Liver (tissue), 8 donors: ENCODE measurements at regions not wholly inside any gene's neighbourhood (a gene's known extent, or its start where the extent isn't known, plus 50 kb on each side); places are given as distances from the start of the nearest gene placed in this dataset.

Experiments
- DNase-seq: peaks from one replicate; pipeline ENCODE4 v3.0.0-alpha.2; 2017; ENCODE audit warnings: low spot score
- H3K27ac ChIP-seq, 2 donors: one replicate each; pipeline ENCODE4 v1.7.0; 2013; ENCODE audit warnings: inconsistent platforms in 2 of 2, low read length in 2 of 2, control low read depth in 1 of 2, low read depth in 1 of 2, mild to moderate bottlenecking in 1 of 2
- H3K27me3 ChIP-seq, 4 donors: one replicate each; pipeline versions ENCODE4 v1.6.1 to v1.7.0; 2013; ENCODE audit warnings: low read length in 3 of 4, inconsistent platforms in 1 of 4, mild to moderate bottlenecking in 1 of 4, moderate library complexity in 1 of 4; ENCODE audit not compliant: control insufficient read depth in 4 of 4, insufficient read depth in 4 of 4
- H3K36me3 ChIP-seq, 4 donors: one replicate each; pipeline versions ENCODE4 v1.6.1 to v1.7.0; 2013; ENCODE audit warnings: low read length in 3 of 4, mild to moderate bottlenecking in 3 of 4, low read depth in 1 of 4, moderate library complexity in 1 of 4; ENCODE audit not compliant: control insufficient read depth in 4 of 4, insufficient read depth in 3 of 4
- H3K4me1 ChIP-seq, 4 donors: one replicate each; pipeline versions ENCODE4 v1.6.1 to v1.7.0; 2013; ENCODE audit warnings: low read length in 3 of 4, mild to moderate bottlenecking in 3 of 4, moderate library complexity in 1 of 4; ENCODE audit not compliant: control insufficient read depth in 4 of 4, insufficient read depth in 4 of 4
- H3K4me3 ChIP-seq, 3 donors: one replicate each; pipeline versions ENCODE4 v1.6.1 to v1.7.0; 2013; ENCODE audit warnings: low read length in 3 of 3, control low read depth in 1 of 3, low read depth in 1 of 3, mild to moderate bottlenecking in 1 of 3
- H3K9ac ChIP-seq, 2 donors: one replicate each; pipeline ENCODE4 v1.7.0; 2013; ENCODE audit warnings: low read length in 2 of 2, mild to moderate bottlenecking in 2 of 2, moderate library complexity in 2 of 2, control low read depth in 1 of 2, low read depth in 1 of 2
- H3K9me3 ChIP-seq, 4 donors: one replicate each; pipeline versions ENCODE4 v1.6.1 to v1.7.0; 2013; ENCODE audit warnings: low read length in 3 of 4; ENCODE audit not compliant: control insufficient read depth in 4 of 4
- ATF3 ChIP-seq: IDR thresholded peaks from 2 replicates; pipeline ENCODE4 v1.6.1; 2016; ENCODE audit warnings: antibody characterized with exemption
- CTCF ChIP-seq: fragments of 150-350 bp; IDR thresholded peaks from 2 replicates; pipeline ENCODE4 v1.5.1; 2017; ENCODE audit warnings: improper control_type of control experiment, low read depth, low read length; ENCODE audit not compliant: missing input control
- EGR1 ChIP-seq, 2 donors: IDR thresholded peaks; 2 replicates each; pipeline ENCODE4 v1.6.1; 2016 to 2018; ENCODE audit warnings: antibody characterized with exemption in 2 of 2, low read depth in 2 of 2
- FOXA1 ChIP-seq: IDR thresholded peaks from 2 replicates; pipeline ENCODE4 v1.6.1; 2016; ENCODE audit warnings: antibody characterized with exemption
- FOXA2 ChIP-seq: IDR thresholded peaks from 2 replicates; pipeline ENCODE4 v1.6.1; 2016; ENCODE audit warnings: antibody characterized with exemption
- GABPA ChIP-seq, 2 donors: IDR thresholded peaks in 1 of 2; conservative IDR thresholded peaks in 1 of 2; 2 replicates each; pipeline ENCODE4 v1.6.1; 2016; ENCODE audit warnings: antibody characterized with exemption in 2 of 2, mild to moderate bottlenecking in 1 of 2, moderate library complexity in 1 of 2
- HNF4A ChIP-seq, 2 donors: conservative IDR thresholded peaks; 2 replicates each; pipeline ENCODE4 v1.6.1; 2016; ENCODE audit warnings: antibody characterized with exemption in 2 of 2, mild to moderate bottlenecking in 2 of 2
- HNF4G ChIP-seq: IDR thresholded peaks from 2 replicates; pipeline ENCODE4 v1.6.1; 2016; ENCODE audit warnings: antibody characterized with exemption
- MAX ChIP-seq: IDR thresholded peaks from 2 replicates; pipeline ENCODE4 v1.6.1; 2016; ENCODE audit warnings: antibody characterized with exemption
- NR2F2 ChIP-seq: IDR thresholded peaks from 2 replicates; pipeline ENCODE4 v1.6.1; 2016; ENCODE audit warnings: antibody characterized with exemption
- REST ChIP-seq: IDR thresholded peaks from 2 replicates; pipeline ENCODE4 v1.6.1; 2016; ENCODE audit warnings: antibody characterized with exemption, mild to moderate bottlenecking
- RXRA ChIP-seq, 2 donors: IDR thresholded peaks; 2 replicates each; pipeline ENCODE4 v1.6.1; 2017 to 2018; ENCODE audit warnings: antibody characterized with exemption in 2 of 2, mild to moderate bottlenecking in 1 of 2
- SP1 ChIP-seq: IDR thresholded peaks from 2 replicates; pipeline ENCODE4 v1.6.1; 2018; ENCODE audit warnings: antibody characterized with exemption, mild to moderate bottlenecking
- TAF1 ChIP-seq: conservative IDR thresholded peaks from 2 replicates; pipeline ENCODE4 v1.6.1; 2016; ENCODE audit warnings: antibody characterized with exemption, mild to moderate bottlenecking
- YY1 ChIP-seq: IDR thresholded peaks from 2 replicates; pipeline ENCODE4 v1.6.1; 2016; ENCODE audit warnings: antibody characterized with exemption, mild to moderate bottlenecking
- ZBTB33 ChIP-seq: IDR thresholded peaks from 2 replicates; pipeline ENCODE4 v1.6.1; 2016; ENCODE audit warnings: antibody characterized with exemption
- WGBS: extraction: QIAGEN DNeasy Blood & Tissue Kit; methylation state at CpG from one replicate; pipeline ENCODE4 v1.1.7; 2013; 5-methylcytosine and 5-hydroxymethylcytosine counted together
- donor health status: healthy.
- donor health status: healthy.
- donor health status: healthy.
- donor health status: healthy.
- donor health status: healthy.

GRCh38 chr12:125455556-125455955 is 390.3 kb downstream of the AACS start:
- no peaks in the 10 kb centered on the region for H3K36me3 ChIP-seq
- H3K27ac ChIP-seq, result no peak overlapping the region
- H3K9ac ChIP-seq, result no peak overlapping the region
- no peaks in the 10 kb centered on the region for H3K4me1 ChIP-seq
- WGBS, result 55% methylated on average over 4 of the region's 4 CpGs
- no peak overlapping the region for H3K4me3 ChIP-seq
- TF ChIP-seq MAX (no peak), NR2F2 (no peak), SP1 (no peak), RXRA (IDR thresholded peaks at IDR 0.05) (no peak), ATF3 (no peak), EGR1 (IDR thresholded peaks at IDR 0.05; ENCODE audit: low read depth in 2 of 2) (no peak), ZBTB33 (no peak), FOXA1 (no peak), GABPA (IDR thresholded peaks at IDR 0.05 in 1 of 2, conservative IDR thresholded peaks at IDR 0.05 in 1 of 2) (no peak), TAF1 (no peak), HNF4G (no peak), HNF4A (conservative IDR thresholded peaks at IDR 0.05) (no peak)
- peaks cover 0 to 2% (median 0%) of the 10 kb centered on the region in 4 donors for H3K27me3 ChIP-seq
- H3K9me3 ChIP-seq, result peaks cover 0 to 15% (median 3%) of the 10 kb centered on the region in 4 donors
- DNase-seq, result no peak

- Histone ChIP-seq H3K36me3 (no peaks in the 10 kb centered on the region), H3K4me1 (no peaks in the 10 kb centered on the region), H3K4me3 (no peak overlapping the region), H3K9ac (no peak overlapping the region), H3K27me3 (peaks cover 0 to 2% (median 0%) of the 10 kb centered on the region in 4 donors), H3K9me3 (peaks cover 0 to 3% (median 0%) of the 10 kb centered on the region in 4 donors), H3K27ac (no peak overlapping the region)
- WGBS, result 80% methylated on average over 11 of the region's 11 CpGs
- DNase-seq, result no peak
- TF ChIP-seq FOXA1 (no peak), YY1 (no peak), NR2F2 (no peak), FOXA2 (no peak), GABPA (IDR thresholded peaks at IDR 0.05 in 1 of 2, conservative IDR thresholded peaks at IDR 0.05 in 1 of 2) (no peak), REST (no peak), CTCF (no peak), ZBTB33 (no peak)
Measured at GRCh38 chr12:125458552-125459268, 393.5 kb downstream of the AACS start.
